BLaER1 (cell line): ENCODE measurements at regions not wholly inside any gene's neighbourhood (a gene's known extent, or its start where the extent isn't known, plus 50 kb on each side); places are given as distances from the start of the nearest gene placed in this dataset.

ENCODE experiments used
- H3K27ac ChIP-seq: shearing (Covaris generic); formaldehyde crosslinking; 2 replicates; pipeline ENCODE4 v1.8.1; 2022
- H3K27me3 ChIP-seq: shearing (Covaris generic); formaldehyde crosslinking; 2 replicates; pipeline ENCODE4 v1.8.1; 2022
- H3K36me3 ChIP-seq: shearing (Covaris generic); formaldehyde crosslinking; 2 replicates; pipeline ENCODE4 v1.8.1; 2022
- H3K4me1 ChIP-seq: shearing (Covaris generic); formaldehyde crosslinking; 2 replicates; pipeline ENCODE4 v1.8.1; 2022
- H3K4me2 ChIP-seq: shearing (Covaris generic); formaldehyde crosslinking; 2 replicates; pipeline ENCODE4 v1.8.1; 2022
- H3K4me3 ChIP-seq: shearing (Covaris generic); formaldehyde crosslinking; 2 replicates; pipeline ENCODE4 v1.8.1; 2022
- H3K9ac ChIP-seq: shearing (Covaris generic); formaldehyde crosslinking; 2 replicates; pipeline ENCODE4 v1.8.1; 2022
- H3K9me3 ChIP-seq: shearing (Covaris generic); formaldehyde crosslinking; 2 replicates; pipeline ENCODE4 v1.8.1; 2022
- H4K20me1 ChIP-seq: shearing (Covaris generic); formaldehyde crosslinking; 2 replicates; pipeline ENCODE4 v1.8.1; 2022
- Cebpa-rat ChIP-seq: shearing (Covaris generic); IDR thresholded peaks from 2 replicates; pipeline ENCODE4 v1.8.1; 2022

DNA sequence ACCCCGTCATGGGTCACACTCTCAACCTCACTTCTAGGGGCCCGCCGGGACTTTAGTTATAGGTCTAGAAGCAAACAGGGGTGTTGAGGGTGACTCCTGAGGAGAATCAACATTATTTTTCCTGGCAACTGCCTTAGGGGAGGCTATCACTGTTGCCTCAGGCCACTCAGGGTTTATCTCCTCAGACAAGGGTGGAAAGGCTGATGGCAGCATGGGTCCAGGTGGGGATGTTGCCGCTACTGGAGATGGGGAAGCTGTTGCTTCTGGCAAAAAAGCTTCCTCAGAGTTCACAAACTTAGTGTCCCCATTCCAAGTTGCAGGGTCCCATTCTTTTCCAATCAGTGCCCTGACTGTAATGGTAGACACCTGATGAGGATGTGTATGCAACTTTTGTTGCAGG lies 467.4 kb upstream of the RGS6 start:
- Histone ChIP-seq H3K9ac (no peak overlapping the region), H3K4me2 (no peak overlapping the region), H3K27ac (no peak overlapping the region), H3K4me1 (no peaks in the 10 kb centered on the region), H4K20me1 (no peaks in the 10 kb centered on the region), H3K9me3 (peaks cover 29% of the 10 kb centered on the region), H3K4me3 (no peak overlapping the region), H3K36me3 (peaks cover 8% of the 10 kb centered on the region; the same call in 1 of the 2 replicates), H3K27me3 (no peaks in the 10 kb centered on the region)
- no peak for TF ChIP-seq Cebpa-rat

DNA sequence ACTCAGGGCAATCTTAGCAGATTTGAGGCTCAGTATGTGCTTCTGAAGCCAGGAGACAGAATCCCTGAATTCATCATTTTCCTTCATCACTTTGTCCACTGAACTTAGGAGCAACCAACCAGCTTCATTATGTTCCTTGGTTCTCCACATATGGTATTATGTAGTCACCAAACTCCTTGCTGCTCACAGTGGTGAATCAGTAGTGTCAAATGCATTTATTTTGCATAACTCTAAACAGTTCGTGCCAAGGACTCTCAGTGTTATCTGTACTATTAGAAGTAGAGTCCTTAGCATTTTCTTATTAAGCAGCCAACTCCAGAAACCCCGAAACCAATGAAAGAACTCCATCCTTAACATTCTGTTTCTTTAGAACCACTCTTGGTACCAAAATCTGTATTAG lies 466.9 kb upstream of the RGS6 start:
- no peaks in the 10 kb centered on the region for H3K27me3 ChIP-seq
- no peak overlapping the region for H3K4me3 ChIP-seq
- H3K27ac ChIP-seq: no peak overlapping the region
- no peaks in the 10 kb centered on the region for H3K4me1 ChIP-seq
- H3K9me3 ChIP-seq: peaks cover 29% of the 10 kb centered on the region
- TF ChIP-seq Cebpa-rat: no peak
- no peaks in the 10 kb centered on the region for H4K20me1 ChIP-seq
- peaks cover 8% of the 10 kb centered on the region; the same call in 1 of the 2 replicates for H3K36me3 ChIP-seq
- H3K9ac ChIP-seq: no peak overlapping the region
- no peak overlapping the region for H3K4me2 ChIP-seq

GRCh38 chr14:71466251-71466650 lies 466.0 kb upstream of the RGS6 start:
- Histone ChIP-seq H4K20me1 (no peaks in the 10 kb centered on the region), H3K27me3 (no peaks in the 10 kb centered on the region), H3K36me3 (no peaks in the 10 kb centered on the region; the same call in 1 of the 2 replicates), H3K9me3 (peaks cover 22% of the 10 kb centered on the region), H3K4me2 (no peak overlapping the region), H3K27ac (no peak overlapping the region), H3K4me3 (no peak overlapping the region), H3K4me1 (no peaks in the 10 kb centered on the region), H3K9ac (no peak overlapping the region)
- TF ChIP-seq Cebpa-rat: no peak

- H3K4me2 ChIP-seq: no peak overlapping the region
- H3K4me1 ChIP-seq: no peaks in the 10 kb centered on the region
- no peak overlapping the region for H3K4me3 ChIP-seq
- no peak overlapping the region for H3K9ac ChIP-seq
- no peaks in the 10 kb centered on the region for H3K27me3 ChIP-seq
- H3K36me3 ChIP-seq: no peaks in the 10 kb centered on the region; the same call in 1 of the 2 replicates
- H3K27ac ChIP-seq: no peak overlapping the region
- H3K9me3 ChIP-seq: peaks cover 22% of the 10 kb centered on the region
- H4K20me1 ChIP-seq: no peaks in the 10 kb centered on the region
- no peak for TF ChIP-seq Cebpa-rat
Measured at GRCh38 chr14:71466946-71467345, 465.3 kb upstream of the RGS6 start.

- H3K4me3 ChIP-seq: no peak overlapping the region
- H4K20me1 ChIP-seq: no peaks in the 10 kb centered on the region
- H3K4me1 ChIP-seq: no peaks in the 10 kb centered on the region
- no peak overlapping the region for H3K4me2 ChIP-seq
- H3K36me3 ChIP-seq: no peaks in the 10 kb centered on the region; the same call in 1 of the 2 replicates
- peaks cover 22% of the 10 kb centered on the region for H3K9me3 ChIP-seq
- no peak overlapping the region for H3K27ac ChIP-seq
- H3K27me3 ChIP-seq: no peaks in the 10 kb centered on the region
- no peak for TF ChIP-seq Cebpa-rat
- H3K9ac ChIP-seq: no peak overlapping the region
Measured at GRCh38 chr14:71467361-71467811, 464.8 kb upstream of the RGS6 start.

DNA sequence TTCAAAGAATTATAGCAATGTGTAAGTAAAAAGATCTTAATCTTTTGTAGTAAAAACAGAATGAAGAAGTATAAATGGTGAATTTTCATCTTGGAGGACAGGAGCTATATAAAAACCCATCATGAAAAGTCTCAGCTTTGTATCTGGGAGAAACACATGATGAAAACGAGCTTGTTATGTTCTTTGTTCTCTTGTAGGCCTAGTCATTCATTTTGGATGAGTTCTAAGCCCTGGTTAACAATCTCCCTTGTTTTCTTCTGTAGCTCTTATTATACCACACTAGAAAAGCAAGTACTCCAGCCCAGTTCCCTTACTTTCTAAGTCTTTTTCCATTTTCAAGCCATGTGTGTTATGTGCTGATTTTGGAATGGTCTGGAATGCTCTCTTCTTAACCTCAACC lies 463.5 kb upstream of the RGS6 start:
- H3K4me2 ChIP-seq: no peak overlapping the region
- TF ChIP-seq Cebpa-rat: no peak
- no peak overlapping the region for H3K4me3 ChIP-seq
- H3K9ac ChIP-seq: no peak overlapping the region
- H3K27ac ChIP-seq: no peak overlapping the region
- no peaks in the 10 kb centered on the region for H4K20me1 ChIP-seq
- H3K9me3 ChIP-seq: peaks cover 12% of the 10 kb centered on the region
- no peaks in the 10 kb centered on the region for H3K4me1 ChIP-seq
- no peaks in the 10 kb centered on the region; the same call in 1 of the 2 replicates for H3K36me3 ChIP-seq
- no peaks in the 10 kb centered on the region for H3K27me3 ChIP-seq

- H3K27me3 ChIP-seq: no peaks in the 10 kb centered on the region
- H3K4me2 ChIP-seq: no peak overlapping the region
- no peak overlapping the region for H3K27ac ChIP-seq
- no peak overlapping the region for H3K4me3 ChIP-seq
- no peak overlapping the region for H3K9ac ChIP-seq
- no peak for TF ChIP-seq Cebpa-rat
- H3K4me1 ChIP-seq: no peaks in the 10 kb centered on the region
- H3K9me3 ChIP-seq: 0 out of 2 replicates have a peak, but pooled peaks cover under 1% of the 10 kb centered on the region
- H3K36me3 ChIP-seq: no peaks in the 10 kb centered on the region
- no peaks in the 10 kb centered on the region for H4K20me1 ChIP-seq
Measured at GRCh38 chr14:71469643-71470335, 462.4 kb upstream of the RGS6 start.

- Histone ChIP-seq H3K27me3 (no peaks in the 10 kb centered on the region), H3K27ac (no peak overlapping the region), H3K4me2 (no peak overlapping the region), H3K4me1 (no peaks in the 10 kb centered on the region), H4K20me1 (no peaks in the 10 kb centered on the region), H3K36me3 (no peaks in the 10 kb centered on the region), H3K4me3 (no peak overlapping the region), H3K9me3 (no peaks in the 10 kb centered on the region), H3K9ac (no peak overlapping the region)
- peak; percentile 33; the same call in 1 of the 2 replicates for TF ChIP-seq Cebpa-rat
Measured at GRCh38 chr14:71471634-71472355, 460.4 kb upstream of the RGS6 start.

DNA sequence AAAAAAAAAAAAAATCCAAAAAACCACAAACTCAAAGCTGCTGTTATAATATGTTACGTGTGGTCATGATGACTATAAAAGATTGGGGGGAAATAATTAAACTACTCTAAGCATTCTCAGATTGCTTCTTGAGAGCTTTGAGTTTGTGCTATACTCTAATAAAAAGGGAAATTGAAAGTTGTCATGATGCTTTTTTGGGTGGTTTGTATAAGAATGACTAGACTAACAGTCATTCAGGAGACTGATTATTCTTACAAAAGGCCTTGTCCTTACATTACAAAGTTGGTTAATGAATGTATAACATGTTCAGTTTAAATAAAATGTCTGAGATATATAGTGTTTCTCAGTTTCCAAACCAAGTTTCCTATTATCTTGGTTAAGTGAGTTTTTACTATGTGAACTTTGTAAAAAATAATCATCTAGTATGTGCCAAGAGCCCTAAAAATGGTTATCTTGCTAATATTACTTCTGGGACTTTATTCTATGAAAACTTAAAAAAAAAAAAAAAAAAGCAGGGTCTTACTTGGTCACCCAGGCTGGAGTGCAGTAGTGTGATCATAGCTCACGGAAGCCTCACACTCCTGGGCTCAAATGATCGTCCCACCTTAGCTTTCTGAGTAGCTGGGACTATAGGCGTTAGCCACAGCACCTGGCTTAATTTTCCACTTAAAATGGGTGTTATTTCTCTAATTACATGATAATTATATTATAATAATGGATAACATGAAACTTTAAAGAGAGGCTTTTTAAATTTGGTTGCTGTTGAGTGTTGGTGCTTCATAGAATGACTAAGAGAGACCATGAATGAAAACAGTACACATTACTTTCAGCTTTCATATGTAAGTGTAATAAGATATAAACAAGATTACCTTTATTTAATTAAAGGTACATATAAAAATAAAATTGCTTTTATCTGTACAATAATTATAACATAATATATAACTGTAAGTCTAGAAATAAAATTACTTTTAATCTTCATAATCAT lies 459.6 kb upstream of the RGS6 start:
- no peak for TF ChIP-seq Cebpa-rat
- Histone ChIP-seq H3K4me2 (no peak overlapping the region), H3K9me3 (no peaks in the 10 kb centered on the region), H3K27ac (no peak overlapping the region), H3K4me3 (no peak overlapping the region), H3K27me3 (no peaks in the 10 kb centered on the region), H3K4me1 (no peaks in the 10 kb centered on the region), H3K36me3 (no peaks in the 10 kb centered on the region), H3K9ac (no peak overlapping the region), H4K20me1 (no peaks in the 10 kb centered on the region)
